CD14-positive monocyte (primary cell): ENCODE measurements at regions not wholly inside any gene's neighbourhood (a gene's known extent, or its start where the extent isn't known, plus 50 kb on each side); places are given as distances from the start of the nearest gene placed in this dataset.
A peak's percentile ranks its signal among the peaks of the same experiment; 100 is the strongest.

Experiments
- DNase-seq, 3 donors: peaks; one replicate each; pipeline ENCODE4 v3.0.0-alpha.2; 2011 to 2022
- H2AFZ ChIP-seq: 2 replicates; pipeline ENCODE4 v1.6.0; 2012; ENCODE audit warnings: mild to moderate bottlenecking, low read depth, low read length, inconsistent platforms; ENCODE audit not compliant: insufficient read depth, poor library complexity, severe bottlenecking
- H3K27ac ChIP-seq, 2 donors: 1 replicate in 1 of 2; 2 replicates in 1 of 2; pipeline ENCODE4 v1.5.1; 2012 to 2013; ENCODE audit warnings: low read length in 2 of 2, control low read depth in 1 of 2, inconsistent platforms in 1 of 2, low read depth in 1 of 2, mild to moderate bottlenecking in 1 of 2
- H3K27me3 ChIP-seq, 2 donors: one replicate each; pipeline versions ENCODE4 v1.6.0 to v1.6.1; 2011 to 2013; ENCODE audit warnings: low read length in 2 of 2; ENCODE audit not compliant: control insufficient read depth in 2 of 2, insufficient read depth in 2 of 2
- H3K36me3 ChIP-seq, 2 donors: replicated peaks in 1 of 2; 1 replicate in 1 of 2; 2 replicates in 1 of 2; pipeline versions ENCODE4 v1.5.1 to v1.6.1; 2012 to 2013; ENCODE audit warnings: low read length in 2 of 2, control low read depth in 1 of 2, inconsistent platforms in 1 of 2, mild to moderate bottlenecking in 1 of 2; ENCODE audit not compliant: insufficient read depth in 2 of 2, control insufficient read depth in 1 of 2
- H3K4me1 ChIP-seq, 2 donors: 1 replicate in 1 of 2; 2 replicates in 1 of 2; pipeline versions ENCODE4 v1.5.1 to v1.6.1; 2012 to 2013; ENCODE audit warnings: low read length in 2 of 2, control low read depth in 1 of 2, inconsistent platforms in 1 of 2, mild to moderate bottlenecking in 1 of 2, moderate library complexity in 1 of 2; ENCODE audit not compliant: insufficient read depth in 2 of 2, control insufficient read depth in 1 of 2
- H3K4me2 ChIP-seq: replicated peaks from 2 replicates; pipeline ENCODE3; 2012; ENCODE audit warnings: low read length, moderate library complexity, mild to moderate bottlenecking; ENCODE audit not compliant: poor library complexity, severe bottlenecking; ENCODE audit errors: extremely low read depth
- H3K4me3 ChIP-seq, 3 experiments: fragments of 200-600 bp in 1 of 3; sonication (generic) in 1 of 3; replicated peaks in 1 of 3; 1 replicate in 2 of 3; 2 replicates in 1 of 3; pipeline ENCODE4 v1.5.1; 2011 to 2013; ENCODE audit warnings: low read length in 3 of 3, mild to moderate bottlenecking in 3 of 3, control low read depth in 2 of 3, low read depth in 2 of 3, inconsistent platforms in 1 of 3, moderate library complexity in 1 of 3
- H3K79me2 ChIP-seq: 2 replicates; pipeline ENCODE4 v1.6.0; 2012; ENCODE audit warnings: mild to moderate bottlenecking, control low read depth, inconsistent platforms, low read length, moderate library complexity; ENCODE audit not compliant: insufficient read depth
- H3K9ac ChIP-seq: 2 replicates; pipeline ENCODE4 v1.6.0; 2017; ENCODE audit warnings: low read length, mild to moderate bottlenecking; ENCODE audit not compliant: insufficient read depth, poor library complexity, severe bottlenecking
- H3K9me3 ChIP-seq, 2 donors: replicated peaks in 1 of 2; 1 replicate in 1 of 2; 2 replicates in 1 of 2; pipeline versions ENCODE4 v1.5.1 to v1.6.1; 2012 to 2013; ENCODE audit warnings: low read length in 2 of 2, control low read depth in 1 of 2; ENCODE audit not compliant: control insufficient read depth in 1 of 2, insufficient read depth in 1 of 2
- H4K20me1 ChIP-seq: 2 replicates; pipeline ENCODE4 v1.6.0; 2012; ENCODE audit warnings: mild to moderate bottlenecking, low read length, control low read depth, moderate library complexity; ENCODE audit not compliant: insufficient read depth
- H3K27ac Mint-ChIP-seq, 7 donors: one replicate each; pipeline ENCODE4 v1.8.0; 2020; ENCODE audit warnings: mild to moderate bottlenecking in 7 of 7, mixed read lengths in 7 of 7, moderate library complexity in 6 of 7, inconsistent platforms in 2 of 7
- H3K27me3 Mint-ChIP-seq, 3 donors: one replicate each; pipeline ENCODE4 v1.8.0; 2021 to 2022; ENCODE audit warnings: low read depth in 3 of 3, mild to moderate bottlenecking in 3 of 3, mixed read lengths in 3 of 3, moderate library complexity in 3 of 3, inconsistent platforms in 1 of 3
- H3K36me3 Mint-ChIP-seq, 2 donors: one replicate each; pipeline ENCODE4 v1.8.0; 2020; ENCODE audit warnings: mixed read lengths in 2 of 2, inconsistent platforms in 1 of 2, mild to moderate bottlenecking in 1 of 2
- H3K4me1 Mint-ChIP-seq: one replicate; pipeline ENCODE4 v1.8.0; 2020; ENCODE audit warnings: mild to moderate bottlenecking, mixed read lengths
- H3K4me3 Mint-ChIP-seq, 2 donors: one replicate each; pipeline ENCODE4 v1.8.0; 2020; ENCODE audit warnings: mild to moderate bottlenecking in 2 of 2, mixed read lengths in 2 of 2, moderate library complexity in 1 of 2
- H3K9me3 Mint-ChIP-seq, 7 donors: one replicate each; pipeline ENCODE4 v1.8.0; 2020 to 2022; ENCODE audit warnings: mixed read lengths in 7 of 7, mild to moderate bottlenecking in 6 of 7, moderate library complexity in 6 of 7, inconsistent platforms in 2 of 7
- WGBS: methylation state at CpG from one replicate; pipeline ENCODE4 v1.1.5; 2013; ENCODE audit warnings: missing lambda C conversion rate; ENCODE audit not compliant: insufficient coverage; 5-methylcytosine and 5-hydroxymethylcytosine counted together
- intact Hi-C, 2 donors: fragments of 100-400 bp; cut with micrococcal nuclease; formaldehyde crosslinking; loops; one replicate each; pipeline versions ENCODE4 v1.15.0 to v1.15.1; 2023
- TF ChIP-seq, protein P1 (sequence below): fragments of 200-600 bp; IDR thresholded peaks from one replicate; pipeline ENCODE4 v1.8.0; 2022; ENCODE audit warnings: antibody characterized with exemption, mild to moderate bottlenecking

DNA sequence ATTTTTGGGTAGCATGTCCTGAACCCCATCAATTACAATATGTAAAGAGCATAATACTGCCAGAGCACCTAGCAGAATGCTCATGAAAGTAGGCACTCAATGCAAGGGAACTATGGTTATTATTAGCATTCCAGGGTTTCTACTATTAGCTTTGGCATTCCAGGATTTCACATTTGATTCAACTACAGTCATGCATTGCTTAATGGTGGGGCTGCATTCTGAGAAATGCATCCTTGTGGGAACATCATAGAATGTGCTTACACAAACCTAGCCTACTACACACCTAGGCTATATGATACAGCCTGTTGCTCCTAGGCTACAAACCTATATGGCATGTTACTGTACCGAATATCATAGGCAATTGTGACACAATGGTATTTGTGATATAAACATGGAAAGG, 247.8 kb downstream of the CD83 start:
- H3K9me3 ChIP-seq = no peaks in the 10 kb centered on the region
- Mint-ChIP-seq H3K36me3 (no peaks in the 10 kb centered on the region), H3K27ac (no peak overlapping the region), H3K27me3 (peaks cover 0 to 2% (median 1%) of the 10 kb centered on the region in 3 donors), H3K4me3 (no peak overlapping the region), H3K4me1 (peaks cover 7% of the 10 kb centered on the region), H3K9me3 (peaks cover 0 to 3% (median 0%) of the 10 kb centered on the region in 7 donors)
- no peak overlapping the region for H3K4me2 ChIP-seq
- no peak overlapping the region for H3K27ac ChIP-seq
- no peaks in the 10 kb centered on the region for H4K20me1 ChIP-seq
- no peaks in the 10 kb centered on the region for H3K4me1 ChIP-seq
- H2AFZ ChIP-seq = no peak overlapping the region
- intact Hi-C loops = no loop called here
- DNase-seq = no peak
- no peaks in the 10 kb centered on the region for H3K79me2 ChIP-seq
- no CpG with 5 or more reads among the region's 1 CpG for WGBS
- TF ChIP-seq, protein P1, sequence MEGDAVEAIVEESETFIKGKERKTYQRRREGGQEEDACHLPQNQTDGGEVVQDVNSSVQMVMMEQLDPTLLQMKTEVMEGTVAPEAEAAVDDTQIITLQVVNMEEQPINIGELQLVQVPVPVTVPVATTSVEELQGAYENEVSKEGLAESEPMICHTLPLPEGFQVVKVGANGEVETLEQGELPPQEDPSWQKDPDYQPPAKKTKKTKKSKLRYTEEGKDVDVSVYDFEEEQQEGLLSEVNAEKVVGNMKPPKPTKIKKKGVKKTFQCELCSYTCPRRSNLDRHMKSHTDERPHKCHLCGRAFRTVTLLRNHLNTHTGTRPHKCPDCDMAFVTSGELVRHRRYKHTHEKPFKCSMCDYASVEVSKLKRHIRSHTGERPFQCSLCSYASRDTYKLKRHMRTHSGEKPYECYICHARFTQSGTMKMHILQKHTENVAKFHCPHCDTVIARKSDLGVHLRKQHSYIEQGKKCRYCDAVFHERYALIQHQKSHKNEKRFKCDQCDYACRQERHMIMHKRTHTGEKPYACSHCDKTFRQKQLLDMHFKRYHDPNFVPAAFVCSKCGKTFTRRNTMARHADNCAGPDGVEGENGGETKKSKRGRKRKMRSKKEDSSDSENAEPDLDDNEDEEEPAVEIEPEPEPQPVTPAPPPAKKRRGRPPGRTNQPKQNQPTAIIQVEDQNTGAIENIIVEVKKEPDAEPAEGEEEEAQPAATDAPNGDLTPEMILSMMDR = no peak
- no peaks in the 10 kb centered on the region for H3K27me3 ChIP-seq
- no peaks in the 10 kb centered on the region for H3K36me3 ChIP-seq
- no peak overlapping the region for H3K4me3 ChIP-seq
- no peak overlapping the region for H3K9ac ChIP-seq

DNA sequence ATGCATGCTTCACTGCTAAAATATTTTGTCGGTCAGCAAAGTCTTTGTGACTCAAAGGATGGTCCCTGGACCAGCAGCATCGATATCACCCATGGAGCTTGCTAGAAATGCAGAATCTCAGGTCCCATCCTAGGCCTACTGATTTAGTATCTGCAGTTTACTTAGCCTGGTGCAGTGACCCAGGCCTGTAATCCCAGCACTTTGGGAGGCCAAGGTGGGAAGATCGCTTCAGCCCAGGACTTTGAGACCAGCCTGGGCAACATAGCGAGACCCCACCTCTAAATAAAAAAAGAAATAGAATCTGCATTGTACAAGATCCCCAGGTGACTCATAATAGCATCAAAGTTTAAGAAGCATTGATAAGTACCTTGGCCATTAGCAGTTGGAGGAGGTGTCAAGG, 248.7 kb downstream of the CD83 start:
- no peaks in the 10 kb centered on the region for H3K36me3 ChIP-seq
- Mint-ChIP-seq H3K27ac (peak overlapping the region in 1 of 7 donors; percentile 22), H3K36me3 (no peaks in the 10 kb centered on the region), H3K9me3 (peaks cover 0 to 3% (median 0%) of the 10 kb centered on the region in 7 donors), H3K27me3 (peaks cover 0 to 2% (median 1%) of the 10 kb centered on the region in 3 donors), H3K4me1 (peaks cover 9% of the 10 kb centered on the region), H3K4me3 (no peak overlapping the region)
- TF ChIP-seq, protein P1 = no peak
- no peak overlapping the region for H2AFZ ChIP-seq
- H3K4me1 ChIP-seq = peaks cover 2 to 4% of the 10 kb centered on the region in 2 donors
- no peak overlapping the region for H3K4me2 ChIP-seq
- 100% methylated on average over 2 of the region's 4 CpGs for WGBS
- no peak for DNase-seq
- no peaks in the 10 kb centered on the region for H3K79me2 ChIP-seq
- intact Hi-C loops = no loop called here
- H4K20me1 ChIP-seq = no peaks in the 10 kb centered on the region
- no peaks in the 10 kb centered on the region for H3K9me3 ChIP-seq
- no peak overlapping the region for H3K9ac ChIP-seq
- no peak overlapping the region for H3K27ac ChIP-seq
- H3K27me3 ChIP-seq = no peaks in the 10 kb centered on the region
- H3K4me3 ChIP-seq = no peak overlapping the region
